G401.6 (cell line): ENCODE measurements at regions not wholly inside any gene's neighbourhood (a gene's known extent, or its start where the extent isn't known, plus 50 kb on each side); places are given as distances from the start of the nearest gene placed in this dataset.
"Not testable (repeated sequence)": the region's sequence is repeated elsewhere in the genome, so short reads cannot be mapped to it uniquely, and the experiment has no call there.

Experiments
- FAIRE-seq: peaks from 2 replicates; lab custom pipeline; 2012; peaks lifted over from hg19 to GRCh38; lab: Jason Lieb, UNC

DNA sequence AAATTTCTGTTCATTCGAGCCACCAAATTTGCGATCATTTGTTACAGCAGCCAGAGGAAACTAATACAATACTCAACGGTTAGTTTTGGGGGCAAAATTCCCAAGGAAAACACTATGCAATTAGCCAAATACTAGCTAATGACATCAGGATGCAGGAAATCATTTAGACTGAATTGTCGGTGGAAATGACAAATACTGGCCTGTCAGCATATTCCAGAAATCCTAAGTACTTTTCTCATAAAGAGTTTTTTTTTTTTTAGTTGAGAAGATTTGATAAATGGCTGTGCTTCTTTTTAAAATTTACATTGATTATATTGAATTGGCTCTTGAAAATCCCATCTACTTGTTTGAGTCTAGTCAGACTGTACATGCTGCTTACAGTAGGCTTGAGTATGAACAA lies 410.1 kb downstream of the SUCLG1 start:
- no peak for FAIRE-seq

DNA sequence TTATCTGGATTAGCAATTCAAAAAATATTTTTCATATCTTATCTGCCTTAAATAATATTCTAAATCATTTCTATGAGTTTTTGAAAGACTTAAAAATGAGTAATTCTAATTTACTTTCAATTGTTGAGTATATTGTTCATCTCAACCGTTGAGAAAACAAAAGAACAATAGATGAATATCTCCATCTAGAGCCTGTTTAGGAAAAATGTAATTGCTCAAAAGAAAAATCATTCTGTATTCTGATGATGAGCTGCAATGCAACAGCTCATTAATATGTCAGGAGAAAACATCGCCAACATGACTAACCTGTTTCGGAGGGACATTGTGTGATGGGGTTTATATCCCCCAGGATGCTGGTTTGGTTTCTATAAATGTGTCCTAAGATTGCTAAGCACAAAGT lies 417.6 kb downstream of the SUCLG1 start:
- FAIRE-seq = no peak

DNA sequence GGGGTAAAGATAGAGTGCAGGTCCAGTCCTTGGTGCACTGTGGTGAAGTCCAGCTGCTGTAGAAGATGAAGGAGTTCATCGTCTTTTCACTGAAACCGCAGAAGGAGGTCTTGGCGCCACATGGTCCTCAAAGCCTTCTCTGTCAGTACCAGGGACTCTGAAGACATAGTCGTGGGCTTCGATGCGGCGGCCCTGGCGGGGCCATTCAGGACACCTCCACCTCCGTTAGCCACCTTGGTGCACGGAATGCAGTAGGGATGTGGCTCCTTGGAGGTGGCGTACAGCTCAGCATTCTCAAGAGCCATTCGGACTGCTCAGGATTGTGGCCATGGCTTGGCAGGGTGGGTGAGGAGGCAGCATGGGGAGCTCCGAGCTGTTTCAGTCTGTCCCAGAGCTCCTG lies 418.8 kb downstream of the SUCLG1 start:
- FAIRE-seq = no peak

DNA sequence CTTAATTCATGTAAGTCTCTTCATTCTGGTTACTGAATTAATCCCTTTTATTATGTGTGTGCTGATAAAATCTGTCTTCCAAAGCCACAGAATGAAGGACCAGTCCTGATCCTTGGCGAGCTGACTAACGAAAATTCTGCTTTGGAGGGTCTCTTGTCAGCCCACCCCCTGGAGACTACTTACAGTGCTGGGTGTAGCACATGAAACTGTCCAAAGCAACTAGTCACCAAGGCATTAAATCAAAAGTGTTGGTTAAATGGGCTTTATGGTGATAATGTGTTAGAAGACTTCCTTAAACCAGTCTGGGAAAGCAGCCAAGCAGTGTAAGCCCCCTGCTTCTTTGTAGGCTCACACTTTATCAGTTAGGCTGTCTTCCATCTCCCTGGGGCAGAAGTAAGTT lies 420.2 kb downstream of the SUCLG1 start:
- FAIRE-seq = no peak

DNA sequence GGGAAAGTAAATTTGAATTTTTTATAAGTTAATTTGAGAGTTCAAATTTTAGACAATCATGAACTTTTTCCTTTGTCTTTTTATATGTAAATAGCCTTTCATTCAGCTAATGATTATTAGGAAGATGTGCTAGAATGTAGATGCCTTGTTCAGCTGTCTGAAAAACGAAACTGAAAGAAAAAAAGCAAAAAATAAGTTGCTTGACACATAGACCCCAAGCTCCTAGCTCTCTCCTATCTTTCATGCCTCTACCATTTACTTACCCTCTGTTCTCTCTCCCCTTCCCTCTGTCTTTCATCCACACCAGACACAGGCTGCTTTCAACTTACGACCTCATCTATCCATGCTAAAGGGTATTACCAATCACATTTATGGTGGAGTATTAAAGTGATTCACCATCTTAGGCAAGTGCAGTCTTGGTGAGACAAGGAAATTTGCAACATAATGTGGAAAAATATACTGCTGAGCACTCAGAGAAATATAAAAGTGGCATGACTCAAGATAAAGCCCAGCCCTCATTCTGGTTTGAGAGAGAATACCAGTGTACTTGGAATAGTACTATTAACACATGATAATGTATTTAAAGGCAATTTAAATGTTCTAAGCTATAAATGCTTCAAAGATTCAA lies 425.6 kb downstream of the SUCLG1 start:
- FAIRE-seq = no peak

DNA sequence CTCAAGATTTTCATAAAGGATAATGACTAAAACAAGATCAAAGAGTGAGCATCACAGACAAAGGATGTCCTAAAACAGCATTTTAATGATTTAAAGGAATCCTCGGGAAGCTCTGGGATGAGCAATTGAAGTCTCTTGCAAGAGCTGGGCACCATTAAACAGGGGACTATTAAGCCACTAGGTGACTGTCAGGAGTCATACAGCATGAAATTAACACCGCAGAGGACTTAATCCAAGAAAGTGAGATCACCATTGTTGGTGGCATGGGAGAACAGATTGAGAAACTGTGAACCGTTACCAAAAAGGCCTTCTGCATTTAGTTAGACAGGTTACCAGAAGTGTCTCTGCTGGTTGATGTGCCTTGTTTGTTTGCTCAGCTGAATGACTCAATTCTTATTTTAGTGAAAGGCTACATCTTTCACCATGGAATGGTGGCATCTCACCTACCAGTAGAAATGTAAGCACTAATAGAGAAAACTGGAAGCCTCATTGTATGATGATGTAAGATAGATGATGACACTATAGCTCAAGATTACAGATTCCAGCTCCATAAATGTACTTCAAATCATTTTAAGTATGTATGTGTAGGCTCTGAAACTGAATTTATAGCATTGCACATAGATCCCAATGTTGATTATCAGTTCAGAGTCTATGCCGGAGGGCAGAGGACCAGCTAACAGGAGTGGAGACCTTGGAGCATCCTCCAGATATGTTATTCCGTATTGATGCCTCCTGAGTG lies 427.6 kb downstream of the SUCLG1 start:
- no peak for FAIRE-seq

DNA sequence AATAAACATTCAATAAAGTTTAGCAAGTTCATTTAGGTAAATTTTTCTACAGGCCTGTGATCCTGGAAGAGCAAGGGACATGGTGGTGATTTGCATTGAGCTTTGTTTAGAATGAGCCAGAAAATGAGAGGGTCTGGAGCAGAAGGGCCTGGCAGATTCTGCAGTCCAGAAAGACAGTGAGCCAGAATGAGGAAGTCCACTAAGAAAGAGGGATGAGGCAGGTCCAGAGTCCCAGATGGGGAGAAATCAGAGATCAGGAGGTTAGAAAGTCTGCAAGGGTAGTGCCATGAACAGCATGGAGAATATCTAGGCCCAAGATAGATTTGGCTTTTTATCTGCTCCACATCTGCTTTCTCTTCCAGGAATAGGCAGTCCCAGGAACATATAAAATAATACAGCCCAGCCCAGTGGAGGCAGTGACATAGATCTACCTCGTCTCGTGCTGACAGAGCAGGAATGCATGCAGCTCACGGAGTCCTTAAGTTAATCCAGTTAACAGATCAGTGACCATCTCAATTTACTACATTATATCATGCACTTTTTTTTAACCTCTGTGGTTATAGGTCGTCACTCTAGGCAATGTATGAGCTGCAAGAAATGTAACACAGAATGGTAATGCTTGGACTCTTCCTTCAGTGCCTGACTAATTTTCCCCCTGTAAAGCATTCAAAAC lies 429.0 kb downstream of the SUCLG1 start:
- FAIRE-seq = no peak

DNA sequence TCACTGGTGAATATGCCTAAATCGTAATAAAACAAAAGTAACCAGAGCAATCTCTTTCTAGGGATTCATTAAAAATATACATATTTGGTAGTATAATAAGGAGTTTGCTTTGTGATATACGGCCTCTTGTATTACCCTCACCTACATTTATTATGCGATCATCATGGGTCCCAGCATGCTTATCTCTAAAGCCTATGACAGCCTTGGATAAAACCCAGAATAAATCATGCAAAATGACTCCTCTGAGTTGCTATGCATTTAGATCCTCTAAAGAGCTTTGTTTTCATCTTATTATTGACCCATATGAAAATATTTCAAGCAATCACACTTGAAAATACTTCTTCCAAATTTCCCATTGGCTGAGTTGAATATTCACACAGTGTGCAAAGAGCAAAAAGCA lies 432.3 kb downstream of the SUCLG1 start:
- FAIRE-seq = no peak

DNA sequence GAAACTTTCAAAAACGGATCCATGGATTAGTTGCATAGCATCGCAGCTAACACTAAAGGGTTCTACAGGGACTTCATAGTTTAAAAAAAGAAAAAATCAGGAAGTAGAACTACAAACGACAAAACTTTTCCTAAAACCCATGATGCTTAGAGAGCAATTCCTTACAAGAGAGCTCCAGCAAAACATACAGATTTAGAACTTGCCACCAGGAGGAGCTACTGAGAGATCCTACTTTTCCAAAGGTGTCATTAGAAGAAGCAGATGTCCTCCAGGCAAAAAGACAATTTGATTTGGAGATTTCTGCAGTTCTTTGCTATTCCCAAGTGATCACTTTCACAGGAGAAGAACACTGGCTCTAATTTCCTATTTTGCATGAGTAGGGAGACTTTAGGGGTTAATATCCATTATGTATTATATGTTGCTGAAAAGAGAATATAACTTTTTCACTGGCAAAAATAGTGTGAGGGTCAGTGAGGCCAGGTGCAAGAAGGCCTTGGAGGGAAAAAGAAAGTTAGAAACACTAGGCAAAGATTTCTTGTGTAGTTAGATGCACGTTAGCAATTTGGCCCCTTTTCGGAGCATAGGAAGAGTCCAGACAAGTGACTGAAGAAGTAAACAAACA lies 436.2 kb downstream of the SUCLG1 start:
- FAIRE-seq = no peak

DNA sequence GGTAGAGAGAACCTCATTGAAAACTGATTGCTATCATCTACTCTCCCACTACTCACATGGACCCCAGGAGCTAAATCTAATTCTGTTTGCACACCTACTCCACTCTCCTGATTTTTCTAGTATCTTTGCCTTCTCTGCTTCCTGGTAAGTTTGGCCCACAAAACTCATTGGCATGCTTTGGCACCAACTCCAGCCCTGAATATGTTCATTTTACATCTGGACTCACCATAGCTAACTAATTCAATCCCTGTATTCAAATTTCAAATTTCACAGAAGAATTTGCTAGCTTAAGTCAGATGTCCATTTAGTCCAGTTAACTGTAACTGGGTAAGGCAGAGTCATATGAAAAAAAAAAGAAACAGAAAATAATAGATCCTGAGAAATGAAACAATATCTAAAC lies 442.1 kb downstream of the SUCLG1 start:
- FAIRE-seq = no peak

DNA sequence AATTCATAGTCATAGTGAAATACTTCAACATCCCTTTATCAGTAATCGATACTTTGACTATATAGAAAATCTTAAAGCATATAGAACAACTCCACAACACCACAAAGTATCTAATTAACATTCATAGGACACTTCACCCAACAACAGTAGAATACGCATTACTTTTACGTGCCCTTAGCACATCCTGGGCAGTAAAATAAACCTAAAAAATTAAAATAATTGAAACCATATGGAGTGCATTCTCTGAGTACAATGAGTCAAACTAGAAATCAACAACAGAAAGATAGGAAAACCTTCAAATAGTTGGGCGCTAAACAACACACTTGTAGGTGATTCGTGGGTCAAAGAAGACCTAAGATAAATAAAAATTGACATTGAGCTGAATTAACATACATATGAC lies 442.9 kb downstream of the SUCLG1 start:
- no peak for FAIRE-seq

DNA sequence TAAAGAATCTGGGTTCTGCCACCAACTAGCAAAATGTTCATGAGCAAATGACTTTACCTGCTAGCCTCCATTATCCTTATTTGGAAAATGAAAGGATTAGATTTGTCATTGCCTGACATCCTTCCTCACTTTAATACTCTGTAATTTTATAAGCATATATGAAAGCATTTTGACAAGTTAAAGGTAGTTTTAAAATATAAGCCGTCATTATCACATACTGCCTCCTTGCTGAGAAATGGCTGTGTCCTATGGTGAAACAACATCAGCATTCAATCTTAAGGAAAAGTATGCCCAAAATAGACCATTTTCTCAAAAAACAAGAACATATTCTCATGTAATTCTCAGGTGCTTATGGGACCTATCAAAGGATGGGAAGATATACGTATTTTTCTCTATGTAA lies 461.2 kb downstream of the SUCLG1 start:
- no peak for FAIRE-seq

DNA sequence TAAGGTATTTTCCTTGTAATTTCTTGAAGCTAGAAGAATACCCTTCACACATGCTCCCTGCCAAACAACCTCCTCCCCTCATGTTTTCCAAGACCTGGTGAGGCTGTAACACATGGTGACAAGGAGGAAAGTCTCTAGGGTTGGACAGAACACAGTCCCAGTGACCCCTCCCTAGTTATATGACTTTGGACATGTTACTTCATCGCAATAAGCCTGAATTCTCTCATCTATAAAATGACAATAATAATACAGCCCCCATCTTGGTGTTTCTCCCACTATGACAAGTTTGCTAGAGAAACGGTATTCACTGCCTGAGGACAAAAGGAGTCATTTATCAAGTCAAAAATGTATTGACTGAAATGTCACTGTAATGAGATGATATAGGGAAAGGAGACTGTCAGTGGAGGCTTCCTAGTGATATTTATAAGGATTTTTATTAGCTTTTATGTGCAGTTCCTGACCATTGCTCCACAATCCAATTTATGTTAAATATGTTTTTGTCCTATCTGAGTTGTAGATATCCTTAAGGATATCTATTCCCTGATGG lies 464.4 kb downstream of the SUCLG1 start:
- no peak for FAIRE-seq

DNA sequence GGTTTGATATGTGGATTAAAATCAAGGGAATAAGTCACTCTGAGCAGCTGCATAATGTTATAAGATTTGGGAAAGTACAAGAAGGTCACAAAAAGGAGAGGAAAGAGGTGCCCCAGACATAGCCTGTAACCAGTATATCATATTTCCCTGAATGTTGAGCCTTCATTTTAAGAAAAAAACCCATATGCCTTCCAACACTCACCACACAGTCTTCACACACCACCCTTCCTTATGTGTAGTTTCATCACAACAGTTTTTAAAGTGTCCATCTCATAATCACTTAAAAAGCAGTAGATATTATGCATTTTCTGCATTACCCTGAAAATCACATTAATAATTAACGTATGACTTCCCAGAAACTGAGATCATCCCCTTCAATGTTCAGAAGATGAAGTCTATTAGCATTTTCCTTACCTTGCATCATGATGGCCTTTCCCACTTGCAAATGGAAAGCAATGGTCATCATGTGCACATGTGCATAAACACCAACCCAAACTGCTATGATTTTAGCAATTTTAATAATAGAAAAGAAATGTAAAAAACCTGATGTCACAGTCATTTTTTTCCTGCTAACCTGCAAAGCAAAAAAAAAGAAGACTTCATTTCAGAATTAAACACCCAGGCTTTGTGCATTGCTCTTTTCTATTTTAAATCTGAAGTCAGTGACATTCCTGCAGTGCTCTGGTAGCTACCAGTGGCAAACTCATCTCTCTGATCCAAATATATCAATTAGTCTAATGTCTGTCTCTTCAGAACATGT lies 465.0 kb downstream of the SUCLG1 start:
- FAIRE-seq = no peak

DNA sequence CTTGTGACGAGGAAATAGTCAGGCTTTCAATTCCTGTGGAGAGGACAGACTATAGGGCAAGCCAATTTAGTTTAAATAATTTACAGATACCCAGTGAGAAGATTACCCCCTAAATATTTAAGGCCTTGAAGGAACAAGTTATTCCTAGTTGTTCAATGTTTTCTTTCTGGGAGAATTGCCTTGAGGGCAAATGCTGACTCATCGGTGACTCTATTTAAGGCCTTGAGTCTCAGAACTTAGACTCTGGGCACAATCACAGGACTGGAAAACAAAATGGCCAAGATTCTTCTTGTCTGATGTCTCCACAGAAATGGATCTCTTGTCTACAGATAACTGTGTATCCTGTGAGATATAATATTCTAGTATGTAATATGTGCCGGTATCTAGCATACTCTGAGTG lies 467.1 kb downstream of the SUCLG1 start:
- FAIRE-seq = no peak

DNA sequence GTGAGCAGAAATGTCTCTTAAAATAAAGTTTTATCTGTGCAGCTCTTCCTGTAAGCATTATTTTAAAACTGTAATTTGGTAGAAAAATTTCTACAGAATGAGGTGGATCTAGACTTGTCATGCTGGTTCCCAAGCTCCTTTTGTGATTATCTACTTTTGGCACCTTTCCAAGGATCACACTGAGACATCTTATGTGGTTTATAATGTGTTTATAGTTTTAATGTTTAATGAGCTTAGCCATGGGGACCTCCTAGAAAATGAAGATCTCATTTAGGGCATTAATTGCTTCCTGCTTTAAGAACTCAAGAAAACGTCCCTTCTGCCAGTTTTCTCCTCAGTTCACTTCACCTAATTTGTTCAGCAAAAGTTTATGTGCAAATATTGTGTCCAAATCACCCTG lies 468.4 kb downstream of the SUCLG1 start:
- FAIRE-seq = no peak

DNA sequence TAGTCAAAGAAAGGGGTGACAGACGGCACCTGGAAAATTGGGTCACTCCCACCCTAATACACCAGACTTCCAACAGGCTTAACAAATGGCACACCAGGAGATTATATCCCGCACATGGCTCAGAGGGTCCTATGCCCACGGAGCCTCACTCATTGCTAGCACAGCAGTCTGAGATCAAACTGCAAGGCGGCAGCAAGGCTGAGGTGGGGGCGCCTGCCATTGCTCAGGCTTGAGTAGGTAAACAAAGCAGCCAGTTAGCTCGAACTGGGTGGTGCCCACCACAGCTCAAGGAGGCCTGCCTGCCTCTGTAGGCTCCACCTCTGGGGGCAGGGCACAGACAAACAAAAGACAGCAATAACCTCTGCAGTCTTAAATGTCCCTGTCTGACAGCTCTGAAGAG lies 482.5 kb downstream of the SUCLG1 start:
- not testable (repeated sequence) for FAIRE-seq

DNA sequence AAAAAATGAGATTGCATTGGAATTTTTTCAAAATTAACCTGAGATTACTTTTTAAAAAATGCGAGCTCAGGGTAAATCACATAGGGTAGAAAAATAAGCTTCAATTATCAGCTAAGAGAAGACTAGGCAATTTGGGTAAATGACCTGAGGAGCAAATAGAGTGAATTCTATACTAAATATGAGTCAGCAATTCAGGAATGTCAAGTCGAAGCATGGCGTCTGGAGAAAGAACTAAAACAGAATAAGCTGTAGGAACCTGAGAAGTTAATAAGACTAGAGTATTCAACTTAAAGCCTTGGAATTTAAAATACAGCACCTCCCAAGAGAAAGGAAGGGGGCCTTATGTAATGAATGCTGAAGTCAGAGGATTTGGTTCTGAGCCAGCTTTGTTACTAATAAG lies 487.0 kb downstream of the SUCLG1 start:
- FAIRE-seq = no peak

DNA sequence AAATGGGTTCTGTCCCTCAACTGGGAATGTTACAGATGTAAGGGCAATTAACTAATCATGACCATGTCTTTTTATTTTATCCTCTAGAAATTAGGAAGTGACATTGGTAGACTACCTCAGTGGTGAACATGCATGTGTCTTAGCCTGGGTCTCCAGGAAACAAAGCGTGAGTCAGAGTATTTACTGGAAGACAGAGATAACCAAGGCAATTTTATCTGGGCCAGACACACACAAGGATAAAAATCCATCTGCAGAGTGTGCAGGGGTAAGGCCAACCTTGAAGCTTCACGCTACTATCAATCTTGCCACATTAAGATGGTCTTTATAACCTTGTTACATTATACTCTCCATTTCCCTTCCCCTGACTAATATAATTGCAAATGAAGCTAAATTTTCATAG lies 487.5 kb downstream of the SUCLG1 start:
- FAIRE-seq = no peak

DNA sequence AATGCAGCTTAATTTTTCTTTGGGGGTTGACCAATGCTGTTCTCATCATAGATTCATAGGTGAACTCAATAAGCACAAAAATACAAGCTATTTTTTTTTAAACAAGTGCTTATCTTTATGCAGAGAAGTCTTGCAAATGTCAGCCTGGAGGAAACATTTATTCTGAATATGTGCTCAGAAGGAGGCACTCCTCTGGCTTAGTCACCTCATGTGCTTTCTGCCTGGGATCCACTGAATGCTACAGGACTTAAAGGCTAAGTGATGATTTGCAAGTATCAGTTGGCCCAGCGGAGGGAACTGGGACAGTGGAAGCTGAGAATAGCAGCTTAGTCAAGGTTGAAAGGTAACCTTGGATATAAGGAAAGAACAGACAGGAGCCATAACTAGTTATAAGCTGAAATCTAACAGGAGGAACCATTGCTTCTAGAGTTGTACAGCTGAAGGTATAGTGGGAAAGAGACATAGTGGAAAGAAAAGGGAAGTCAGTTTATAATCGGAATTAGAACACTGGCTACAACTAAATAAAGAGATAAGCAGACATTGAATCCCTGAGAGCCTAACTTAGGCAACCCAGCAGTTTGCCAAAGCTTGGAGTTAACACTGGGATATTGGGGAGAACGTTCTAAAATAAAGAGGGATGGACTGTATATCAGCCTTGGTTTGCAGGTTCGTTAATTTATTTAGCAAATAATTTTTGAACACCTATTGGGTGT lies 488.7 kb downstream of the SUCLG1 start:
- FAIRE-seq = no peak

DNA sequence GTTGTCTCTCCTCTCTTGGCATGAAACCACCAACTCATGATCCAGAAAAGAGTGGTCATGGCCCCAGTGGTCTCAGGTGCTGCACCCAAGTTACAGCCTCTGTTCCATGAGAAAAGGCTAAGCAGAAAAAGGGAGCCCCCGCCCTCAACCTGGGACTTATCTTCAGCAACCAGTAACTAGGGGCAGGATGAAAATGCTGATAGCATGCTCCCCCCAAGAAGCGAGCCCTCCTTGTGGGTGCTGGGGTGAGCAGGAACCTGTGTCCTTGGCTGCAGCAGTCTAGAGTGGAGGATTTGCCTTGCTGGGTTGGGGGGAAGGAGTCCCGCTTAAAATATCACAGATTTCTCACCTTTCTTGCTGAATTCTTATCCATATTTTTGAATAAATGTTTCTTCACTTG lies 490.0 kb downstream of the SUCLG1 start:
- FAIRE-seq = no peak

DNA sequence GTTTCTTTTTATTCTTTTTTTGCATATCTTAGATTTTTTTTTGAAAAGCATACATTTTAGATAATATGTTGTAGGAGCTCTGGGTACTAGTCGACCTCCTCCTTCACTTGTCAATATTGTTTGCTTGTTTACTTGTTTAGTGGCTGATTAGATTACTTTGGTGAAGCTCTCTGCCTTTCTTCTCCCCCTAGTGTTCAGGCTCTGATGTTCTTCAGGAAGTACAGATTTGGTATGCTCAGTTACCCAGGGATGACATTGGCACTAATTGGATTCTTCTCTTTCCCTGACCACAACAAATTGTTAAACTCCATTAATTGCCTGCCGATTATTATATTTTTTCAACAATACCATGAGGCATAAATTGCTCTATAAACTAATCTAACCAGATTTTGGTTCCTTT lies 491.2 kb downstream of the SUCLG1 start:
- no peak for FAIRE-seq
